ENCODE measurements at regions not wholly inside any gene's neighbourhood (a gene's known extent, or its start where the extent isn't known, plus 50 kb on each side); places are given as distances from the start of the nearest gene placed in this dataset.

DNA sequence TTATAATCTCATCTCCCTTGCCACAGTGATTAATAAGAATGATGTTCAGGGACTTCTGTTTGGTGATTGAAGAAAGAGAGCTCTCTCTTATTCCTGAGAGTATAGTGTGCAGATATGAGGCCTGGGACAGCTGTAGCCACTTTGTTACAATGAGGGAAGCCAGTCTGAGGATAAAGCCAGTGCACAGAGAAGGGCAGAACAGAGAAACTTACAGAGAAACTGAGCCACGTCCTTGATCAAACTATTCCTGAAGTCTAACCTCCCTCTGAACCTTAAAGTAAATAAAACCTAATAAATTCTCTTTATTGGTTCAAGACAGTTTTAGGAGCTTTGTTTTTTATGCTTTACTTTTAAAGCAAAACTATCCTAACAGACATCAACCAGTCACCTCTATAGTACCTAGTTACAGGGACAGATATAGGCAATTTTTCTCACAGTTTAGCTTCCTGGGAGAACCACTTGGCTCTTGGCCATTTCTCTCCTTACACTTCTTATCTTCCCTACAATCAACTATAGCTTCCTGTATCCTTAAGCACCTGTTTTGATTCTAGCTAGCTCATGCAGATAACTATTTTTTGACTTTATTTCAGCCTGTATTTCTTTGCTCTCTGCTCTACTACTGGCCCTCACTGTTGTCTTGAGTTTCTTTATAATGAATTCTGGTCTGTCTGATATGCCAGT is 284.4 kb downstream of the SHQ1 start:
- DNase-seq = no peak

DNA sequence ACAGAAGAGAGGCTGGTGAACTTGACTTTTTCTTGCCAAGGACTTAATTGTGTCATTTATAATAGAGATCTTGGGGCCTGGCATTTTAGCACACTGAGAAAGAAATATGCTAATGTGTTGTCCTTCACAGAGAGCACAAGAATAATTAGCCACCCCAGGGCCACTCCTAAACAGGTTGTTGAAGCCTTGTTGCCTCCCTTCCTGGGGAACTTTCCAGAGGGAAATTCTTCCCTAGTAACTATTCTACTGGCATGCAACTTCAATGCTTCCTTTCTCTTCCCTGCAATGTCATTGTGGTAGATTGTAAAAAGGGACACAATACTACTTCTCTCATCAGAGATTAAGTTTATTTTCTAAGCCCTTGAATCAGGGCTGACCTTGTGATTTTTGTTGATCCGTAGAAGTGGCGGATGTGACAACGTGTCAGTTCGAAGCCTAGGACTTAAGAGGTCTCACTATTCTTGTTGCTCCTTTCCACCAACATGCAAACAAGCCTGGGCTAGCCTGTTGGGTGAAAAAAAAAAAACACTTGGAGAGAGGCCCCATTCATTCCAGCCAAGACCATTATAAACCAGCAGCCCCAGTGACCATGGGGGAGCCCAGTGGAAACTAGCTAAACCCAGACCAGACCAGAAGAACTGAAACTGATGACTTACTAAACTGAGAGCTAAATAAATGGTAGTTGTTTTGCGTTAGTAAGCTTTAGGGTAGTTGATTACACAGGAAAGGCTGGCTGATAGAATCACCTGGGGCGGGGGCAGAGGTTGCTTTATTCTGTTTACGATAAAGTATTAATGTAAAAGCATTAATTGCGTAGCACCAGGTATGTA is 287.2 kb downstream of the SHQ1 start:
- no peak for DNase-seq

DNA sequence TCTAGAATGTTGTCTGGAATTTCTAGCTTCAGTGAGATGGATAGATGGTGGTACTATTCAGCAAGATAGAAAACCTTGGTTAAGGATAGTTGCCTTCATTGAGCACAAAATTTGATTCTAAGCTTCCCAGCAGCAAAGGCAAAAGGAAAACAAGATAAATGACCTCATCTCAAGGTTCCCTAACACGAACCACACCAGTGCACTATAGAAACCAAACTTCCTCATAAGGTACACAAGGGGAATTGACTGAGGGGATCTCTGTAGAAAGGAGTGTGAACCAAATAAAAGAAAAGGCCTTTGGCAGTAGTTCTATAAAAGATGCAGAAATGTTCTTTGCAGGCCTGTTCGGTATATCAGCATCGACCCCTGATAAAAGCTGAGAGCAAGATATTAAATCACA is 288.9 kb downstream of the SHQ1 start:
- DNase-seq = no peak

DNA sequence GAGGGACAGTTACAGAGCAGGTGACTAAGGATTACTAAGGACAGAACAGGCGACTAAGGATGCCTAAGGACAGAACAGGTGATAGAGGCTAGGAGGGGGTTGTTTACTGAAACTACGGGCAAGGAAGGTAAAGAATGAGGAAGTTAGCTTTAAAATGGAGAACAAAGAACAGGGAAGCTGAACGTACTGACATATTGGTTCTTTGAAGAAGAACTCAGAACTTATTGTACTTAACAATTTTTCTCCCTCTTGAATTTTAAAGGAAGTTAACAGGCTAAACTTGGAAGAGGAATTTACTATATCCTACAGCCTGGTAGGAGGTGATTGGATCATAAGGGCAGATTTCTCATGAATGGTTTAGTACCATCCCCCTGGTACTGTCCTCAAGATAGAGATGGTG is 290.2 kb downstream of the SHQ1 start:
- no peak for DNase-seq

DNA sequence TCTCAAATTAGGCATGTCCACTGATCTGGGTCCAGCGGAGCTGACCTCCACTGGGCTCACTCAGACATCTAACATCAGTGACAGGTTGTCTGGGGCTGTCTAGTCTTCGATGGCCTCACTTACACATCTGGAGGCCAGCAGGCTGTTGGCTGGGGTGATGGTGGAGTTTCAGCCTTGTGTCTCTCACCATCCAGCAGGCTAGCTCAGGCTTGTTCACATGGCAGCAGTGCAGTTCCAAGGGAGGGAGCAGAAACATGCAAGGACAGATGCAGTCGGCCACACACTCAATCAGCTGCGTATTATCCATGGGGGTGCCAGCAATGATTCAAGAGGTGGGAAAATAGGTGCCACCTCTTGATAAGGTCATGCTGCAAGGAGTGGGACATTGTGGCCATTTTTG is 292.5 kb downstream of the SHQ1 start:
- DNase-seq = no peak

DNA sequence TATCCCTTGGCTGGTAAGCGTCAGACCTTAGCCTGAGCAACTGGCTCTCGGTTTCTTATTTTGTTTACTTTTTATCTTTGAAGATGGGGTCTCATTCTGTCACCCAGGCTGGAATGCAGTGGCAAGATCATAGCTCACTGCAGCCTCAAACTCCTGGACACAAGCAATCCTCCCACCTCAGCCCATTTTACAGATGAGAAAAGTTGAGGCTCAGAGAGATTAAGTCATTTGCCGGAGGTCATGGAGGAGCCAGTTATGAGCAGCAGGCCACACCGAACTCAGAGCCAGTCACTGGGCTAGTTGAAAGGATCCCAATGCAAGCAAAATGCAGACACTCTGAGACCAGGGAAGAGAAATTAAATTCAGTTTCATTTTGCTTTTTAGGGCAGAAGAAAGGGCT is 293.6 kb downstream of the SHQ1 start:
- DNase-seq = no peak

DNA sequence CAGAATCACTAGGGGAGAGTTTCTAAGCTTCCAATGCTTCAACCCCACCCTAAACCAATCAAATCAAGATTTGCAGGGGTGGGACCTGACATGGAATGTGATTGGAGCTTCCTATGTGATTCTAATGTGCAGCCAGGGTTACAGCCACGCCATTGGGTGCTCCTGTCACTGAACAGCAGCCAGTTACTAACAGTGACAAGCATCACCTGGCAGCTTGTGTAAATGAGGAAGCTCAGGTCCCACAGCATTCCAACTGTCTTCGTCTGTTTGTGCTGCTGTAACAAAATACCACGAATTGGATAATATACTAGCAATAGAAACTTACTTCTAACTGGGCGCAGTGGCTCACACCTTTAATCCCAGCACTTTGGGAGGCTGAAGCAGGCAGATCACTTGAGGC is 294.9 kb downstream of the SHQ1 start:
- DNase-seq = no peak

DNA sequence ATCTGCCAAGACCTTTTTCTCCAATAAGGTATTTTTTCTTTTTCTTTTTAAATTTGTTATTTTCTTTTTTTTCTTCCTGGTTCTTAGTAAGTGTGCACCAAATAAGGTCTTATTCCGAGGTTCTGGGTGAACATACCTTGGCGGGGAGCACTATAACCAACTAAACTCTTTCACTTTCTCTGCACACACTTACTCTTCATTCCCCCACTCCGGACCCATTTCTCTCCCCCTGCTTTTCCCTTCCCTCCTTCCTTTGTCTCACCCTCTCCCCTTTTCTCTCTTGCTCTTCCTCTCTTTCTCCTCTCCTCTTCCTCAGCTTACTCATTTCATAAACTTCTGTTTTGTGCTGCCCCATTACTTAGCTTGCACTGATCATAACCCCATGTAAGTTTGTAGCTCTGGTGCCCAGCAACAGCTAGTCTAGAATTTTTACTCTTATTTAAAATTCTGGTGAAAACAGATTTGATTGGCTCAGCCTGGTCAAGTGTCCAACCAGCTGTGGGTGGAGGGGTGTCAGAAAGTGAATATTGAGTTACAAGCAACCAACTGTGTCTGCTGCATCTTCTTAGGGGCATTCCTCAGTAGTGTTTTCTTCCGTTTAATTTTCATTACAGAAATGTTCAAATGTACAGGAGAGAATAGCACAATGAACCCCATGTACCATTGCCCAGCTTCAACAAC is 297.5 kb downstream of the SHQ1 start:
- no peak for DNase-seq

DNA sequence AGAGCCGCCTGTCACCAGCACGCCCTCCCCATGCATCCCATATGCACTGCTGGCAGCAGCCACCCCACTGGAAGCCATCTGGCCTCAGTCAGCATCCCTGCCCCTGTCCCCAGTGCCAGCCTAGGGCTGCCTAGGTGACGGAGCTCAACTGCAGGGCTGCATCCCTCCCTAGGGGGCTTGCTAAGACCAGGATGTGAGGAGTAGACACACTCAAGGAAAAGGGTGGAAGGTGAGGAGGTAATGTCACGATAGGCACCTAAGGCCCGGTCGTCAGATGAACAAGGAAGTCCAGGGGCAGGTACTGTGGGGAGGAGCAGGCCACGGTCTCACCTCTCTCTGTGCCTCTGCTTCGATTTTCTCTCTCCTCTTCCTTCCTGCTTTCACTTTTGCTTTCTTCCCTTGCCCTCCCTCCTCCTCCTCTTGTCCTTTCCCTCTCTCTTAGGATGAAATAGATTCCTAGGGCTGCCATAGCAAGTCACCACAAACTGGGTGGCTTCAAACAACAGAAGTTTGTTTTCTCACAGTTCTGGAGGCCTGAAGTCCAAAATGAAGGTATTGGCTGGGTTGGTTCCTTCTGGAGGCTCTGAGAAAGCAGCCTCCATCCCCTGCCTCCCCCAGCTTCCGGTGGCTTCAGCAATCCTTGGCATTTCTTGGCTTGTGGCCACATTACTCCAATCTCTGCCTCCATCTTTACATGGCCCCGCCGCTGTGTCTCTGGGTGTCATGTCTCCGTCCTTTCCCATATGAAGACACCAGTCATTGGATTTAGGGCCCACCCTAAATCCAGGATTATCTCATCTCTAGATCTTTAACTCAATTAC is 298.3 kb downstream of the SHQ1 start:
- no peak for DNase-seq

DNA sequence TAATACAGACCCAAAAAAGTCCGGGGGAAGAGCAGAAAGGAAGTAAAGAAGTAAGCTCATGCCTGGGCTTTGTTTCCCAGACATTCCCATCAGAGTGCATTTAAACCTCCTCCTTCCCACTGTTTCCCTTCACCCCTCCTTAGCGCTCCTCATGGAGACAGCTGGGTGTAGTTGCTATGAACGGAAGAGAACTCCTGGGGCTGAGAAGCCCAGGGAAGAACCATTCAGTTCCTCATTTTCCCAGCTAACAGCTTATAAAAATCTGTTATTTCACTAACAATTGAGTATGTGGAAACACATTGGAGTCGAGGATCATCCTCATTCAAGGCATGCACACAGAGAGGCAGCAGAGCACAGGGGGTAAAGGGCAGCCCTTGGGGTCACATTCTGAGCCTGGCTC is 299.3 kb downstream of the SHQ1 start:
- DNase-seq = no peak

DNA sequence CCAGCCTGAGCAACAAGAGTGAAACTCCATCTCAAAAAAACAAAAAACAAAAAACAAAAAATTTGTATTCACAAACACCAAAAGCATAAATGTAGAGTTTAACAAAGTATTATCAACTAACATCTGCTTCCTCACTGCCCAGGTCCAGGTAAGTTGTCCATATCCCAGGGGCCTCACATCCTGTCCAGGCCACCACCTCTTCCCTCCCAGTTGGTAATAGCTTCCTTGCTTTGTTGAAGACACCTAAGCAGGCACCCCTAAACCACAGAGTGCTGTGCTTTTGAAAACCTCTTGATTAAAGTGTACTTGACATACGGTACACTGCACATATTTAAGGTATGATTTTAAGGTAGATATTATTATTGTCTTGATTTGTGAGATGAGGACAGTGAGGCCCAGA is 299.8 kb downstream of the SHQ1 start:
- no peak for DNase-seq

DNA sequence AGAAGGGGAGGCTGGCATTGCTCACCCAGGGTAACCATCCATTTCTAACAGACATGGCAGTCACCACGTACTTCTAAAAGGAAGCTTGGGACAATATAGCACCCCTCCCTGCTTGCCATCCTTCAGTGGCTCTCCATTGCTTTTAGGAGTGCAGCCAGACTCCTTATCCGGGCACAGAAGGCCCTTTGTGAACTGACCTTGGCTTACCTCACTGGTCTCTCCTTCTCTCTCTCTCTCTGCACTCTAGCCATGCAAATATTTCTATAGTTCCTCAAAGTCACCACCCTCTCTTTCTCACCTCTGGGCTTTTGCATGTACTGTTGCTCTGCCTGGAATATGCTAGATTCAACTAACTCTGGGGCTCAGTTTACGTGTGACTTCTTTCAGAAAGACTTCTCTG is 301.1 kb downstream of the SHQ1 start:
- no peak for DNase-seq

DNA sequence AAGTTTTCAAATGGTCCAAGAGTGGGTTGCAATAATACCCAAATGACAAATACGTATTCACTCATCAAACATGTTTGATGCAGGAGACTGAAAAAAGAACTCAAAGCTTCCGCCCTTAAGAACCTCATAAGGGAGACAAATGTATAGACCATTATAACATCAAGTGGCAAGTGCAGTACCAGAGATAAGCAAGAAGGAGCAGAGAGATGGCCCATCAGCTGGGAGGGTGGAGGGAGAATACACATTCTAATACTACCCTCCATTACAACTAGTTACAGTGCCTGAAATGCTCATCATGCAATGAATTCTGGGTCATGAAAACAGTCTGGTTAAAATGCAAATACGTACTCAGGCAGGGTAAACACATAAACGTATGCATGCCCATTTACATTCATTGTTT is 304.0 kb downstream of the SHQ1 start:
- no peak for DNase-seq

DNA sequence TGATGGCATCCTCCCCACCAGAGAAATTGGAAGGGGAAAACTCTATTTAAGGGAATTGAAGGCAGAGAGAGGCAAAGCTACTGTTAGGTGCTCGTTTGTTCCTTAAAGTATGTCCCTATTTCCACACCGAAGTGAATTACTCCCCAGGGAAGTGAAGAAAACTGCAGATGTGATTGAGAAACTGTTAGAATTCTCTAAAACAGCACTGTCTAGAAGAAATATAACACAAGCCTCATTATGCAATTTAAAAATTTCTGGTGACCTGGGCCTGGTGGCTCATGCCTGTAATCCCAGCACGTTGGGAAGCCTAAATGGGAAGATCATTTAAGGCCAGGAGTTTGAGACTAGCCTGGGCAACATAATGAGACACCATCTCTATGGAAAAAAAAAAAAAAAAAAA is 305.0 kb downstream of the SHQ1 start:
- DNase-seq = no peak

DNA sequence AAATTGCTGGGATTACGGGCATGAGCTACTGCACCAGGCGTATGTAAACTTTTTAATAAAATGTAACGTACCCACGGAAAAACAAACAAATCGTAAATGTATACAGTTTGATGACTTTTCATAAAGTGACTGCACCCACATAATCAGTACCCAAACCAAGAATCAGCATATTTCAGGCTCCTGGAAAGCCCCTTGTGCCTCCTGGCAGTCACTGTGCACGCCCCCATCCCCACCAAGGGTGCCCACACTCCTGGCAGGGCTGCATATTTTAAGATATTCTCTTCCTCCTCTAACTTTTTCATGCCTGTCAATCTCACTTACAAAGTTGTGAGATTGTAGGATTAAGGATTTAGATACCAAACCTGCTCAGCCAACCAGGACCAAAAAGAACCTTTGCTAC is 305.5 kb downstream of the SHQ1 start:
- DNase-seq = no peak

DNA sequence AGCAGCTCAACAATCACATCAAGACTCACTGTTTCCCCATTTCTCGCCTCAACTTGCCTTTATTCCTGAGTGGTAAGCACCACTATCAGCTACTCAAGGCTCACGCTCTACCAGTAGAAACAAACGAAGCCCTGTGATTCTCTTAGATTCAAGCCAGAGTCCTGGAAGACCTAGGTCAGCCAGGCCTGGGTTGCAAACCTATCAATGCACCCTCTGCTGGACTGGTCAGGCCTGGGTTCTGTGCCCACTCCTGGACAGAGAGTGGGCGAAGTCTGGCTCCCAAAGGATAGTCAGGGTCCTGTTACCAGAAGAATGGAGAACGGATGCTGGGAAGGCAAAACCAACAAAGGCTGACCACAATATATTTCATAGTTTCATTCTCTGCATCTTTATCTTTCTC is 308.4 kb downstream of the SHQ1 start:
- no peak for DNase-seq

DNA sequence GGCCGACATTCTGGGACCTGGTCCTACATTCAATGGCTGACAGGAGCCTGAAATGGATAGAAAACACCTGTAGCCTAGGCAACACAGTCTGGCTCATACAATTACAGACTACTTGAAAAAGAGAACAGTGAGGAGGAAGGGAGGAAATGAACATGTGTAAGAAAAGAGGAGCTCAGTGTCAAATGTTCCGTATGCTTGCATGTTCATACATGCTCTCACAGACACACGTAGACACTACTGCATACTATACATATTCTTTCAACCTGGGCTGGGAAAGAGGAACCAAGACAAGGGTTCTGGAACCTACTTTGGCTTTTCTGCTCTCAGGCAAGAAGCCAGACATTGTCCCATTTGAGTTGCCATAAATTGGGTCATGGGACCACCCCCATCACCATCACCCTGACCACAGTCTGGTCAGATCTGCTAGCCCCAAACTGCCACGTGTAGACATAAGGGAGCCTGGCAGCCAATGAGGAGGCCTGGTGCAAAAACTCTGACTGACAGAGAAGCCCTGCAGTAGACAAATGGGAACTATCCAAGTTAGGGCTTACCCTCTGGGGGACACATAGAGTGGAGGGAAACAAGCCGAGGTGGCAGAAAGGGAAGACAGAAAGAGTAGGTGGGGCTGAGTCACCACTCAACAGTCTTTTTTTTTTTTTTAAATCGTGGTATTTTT is 310.0 kb downstream of the SHQ1 start:
- peak; percentile 22 for DNase-seq

DNA sequence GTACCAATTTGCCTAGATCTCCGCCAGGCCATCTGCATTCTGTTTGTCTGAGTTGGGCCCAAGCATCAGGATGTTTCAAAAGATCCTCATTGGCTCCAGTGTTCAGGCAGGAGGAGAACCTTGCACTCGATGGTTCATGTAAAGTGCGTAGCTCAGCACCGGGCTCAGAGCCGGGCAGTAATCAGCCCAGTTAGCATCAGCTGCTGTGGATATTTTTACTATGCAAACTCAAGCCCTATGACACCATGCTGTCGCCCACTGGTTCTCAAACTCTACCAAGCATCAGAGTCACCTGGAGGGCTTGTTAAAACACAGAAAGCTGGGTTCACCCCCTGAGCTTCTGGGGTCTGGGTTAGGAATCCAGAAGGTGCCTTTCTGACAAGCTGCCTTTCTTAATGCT is 310.8 kb downstream of the SHQ1 start:
- DNase-seq = no peak

DNA sequence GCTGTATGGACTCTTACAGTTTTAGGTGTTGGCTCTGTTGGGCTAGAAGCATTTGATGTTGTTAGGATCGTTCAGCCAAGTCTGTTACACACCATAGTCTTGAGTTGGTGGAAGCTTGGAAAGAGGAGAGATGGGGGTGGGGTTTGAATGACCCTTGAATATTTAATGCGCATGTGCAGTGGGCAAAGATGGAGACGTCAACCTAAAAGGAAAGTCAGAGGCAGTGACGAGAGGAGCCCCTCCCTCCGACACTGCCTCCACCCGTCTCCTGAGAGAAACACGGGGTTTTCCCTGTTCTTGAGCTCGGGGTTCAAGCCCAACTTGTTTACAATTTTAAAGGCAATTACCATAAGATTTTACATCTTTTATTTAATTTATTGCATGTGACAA is 311.4 kb downstream of the SHQ1 start:
- DNase-seq = no peak

DNA sequence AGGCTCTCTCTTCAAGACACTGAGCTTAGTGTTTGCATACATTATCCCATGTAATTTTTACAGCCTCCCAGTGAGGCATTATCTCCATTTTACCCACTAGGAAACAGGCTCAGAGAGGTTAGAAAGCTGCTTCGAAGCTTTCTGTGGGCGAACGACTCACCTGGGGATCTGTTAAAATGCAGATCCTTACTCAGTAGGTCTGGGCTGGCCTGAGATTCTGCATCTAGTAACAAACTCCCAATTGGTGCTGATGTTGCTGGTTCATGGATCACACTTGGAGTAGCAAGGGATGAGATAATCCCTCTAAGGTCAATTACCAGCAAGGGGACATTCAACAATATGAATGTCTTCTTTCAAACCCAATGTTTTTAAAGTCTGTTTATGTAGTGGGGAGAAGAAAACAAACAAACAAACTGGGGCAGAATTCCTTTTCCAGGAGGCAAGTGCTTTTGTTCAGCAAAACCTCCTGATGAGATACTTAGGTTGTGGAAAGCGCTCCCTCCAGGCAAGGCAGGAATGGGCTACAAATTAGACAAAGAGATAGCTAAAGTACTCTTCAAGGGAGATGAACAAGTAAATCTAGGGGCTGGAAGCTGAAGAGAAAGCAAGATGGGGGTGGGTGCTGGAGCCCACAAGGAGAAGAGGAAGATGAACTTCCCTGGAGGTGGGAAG is 311.9 kb downstream of the SHQ1 start:
- no peak for DNase-seq

DNA sequence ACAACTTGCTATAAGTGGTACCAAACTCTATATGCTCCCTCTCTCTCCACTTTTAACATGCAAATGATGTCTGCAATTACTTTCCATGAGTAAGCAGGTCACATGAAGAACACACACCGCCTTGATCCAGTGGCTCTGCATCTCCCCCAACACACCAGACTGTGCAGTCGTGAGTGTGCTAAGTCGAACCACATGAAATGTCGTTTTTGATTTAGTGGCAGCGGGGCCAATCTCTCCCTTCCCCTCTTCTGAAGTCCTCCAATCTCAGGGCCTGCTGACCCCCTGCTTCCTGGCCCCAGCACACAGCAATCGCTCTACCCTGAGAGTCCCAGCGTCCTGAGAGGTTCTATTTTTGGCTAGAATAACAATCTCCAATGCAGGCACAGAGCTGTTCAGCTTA is 312.5 kb downstream of the SHQ1 start:
- DNase-seq = no peak
